ENCODE measurements at regions not wholly inside any gene's neighbourhood (a gene's known extent, or its start where the extent isn't known, plus 50 kb on each side); places are given as distances from the start of the nearest gene placed in this dataset.

DNA sequence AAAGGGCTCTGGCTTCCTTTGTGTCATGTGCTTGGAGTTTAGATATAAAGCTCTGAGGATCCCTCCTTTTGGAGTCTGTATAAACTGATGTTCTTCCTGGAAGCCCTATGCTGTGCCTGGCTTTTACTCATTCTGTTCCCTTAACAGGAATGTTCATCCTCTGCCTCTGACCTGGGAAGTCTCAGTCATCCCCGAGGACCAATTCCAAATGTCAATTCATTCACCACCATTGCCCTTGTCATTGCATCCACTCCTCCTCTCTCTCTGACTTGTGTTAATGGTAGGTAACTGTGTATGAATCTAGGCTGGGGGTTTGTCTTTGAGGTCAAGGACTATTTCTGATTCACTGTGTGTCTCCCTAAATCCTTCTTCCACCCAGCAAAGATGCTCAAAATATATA lies 204.2 kb upstream of the CAMK1G start:
- DNase-seq (ENCODE audit: low spot score), result no peak

DNA sequence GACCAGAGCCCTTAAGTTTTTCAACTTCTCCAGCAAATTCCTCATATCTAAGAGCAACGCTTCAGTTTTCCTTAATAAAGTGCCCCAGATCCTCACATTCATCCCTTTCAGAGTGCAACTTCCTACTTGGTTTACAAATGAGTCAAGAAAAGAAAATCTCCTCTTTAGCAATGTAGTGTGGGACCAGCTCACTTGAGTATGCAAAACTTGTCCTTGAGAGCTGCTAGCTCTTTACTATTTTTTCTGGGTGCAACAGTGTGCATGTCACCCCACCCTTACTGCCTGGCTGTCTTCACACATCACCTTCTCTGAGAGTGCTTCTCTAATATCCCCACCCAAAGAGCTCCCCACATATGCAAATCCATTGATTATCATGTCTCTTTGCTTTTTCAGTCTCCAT lies 203.1 kb upstream of the CAMK1G start:
- no peak for DNase-seq (ENCODE audit: low spot score)

DNA sequence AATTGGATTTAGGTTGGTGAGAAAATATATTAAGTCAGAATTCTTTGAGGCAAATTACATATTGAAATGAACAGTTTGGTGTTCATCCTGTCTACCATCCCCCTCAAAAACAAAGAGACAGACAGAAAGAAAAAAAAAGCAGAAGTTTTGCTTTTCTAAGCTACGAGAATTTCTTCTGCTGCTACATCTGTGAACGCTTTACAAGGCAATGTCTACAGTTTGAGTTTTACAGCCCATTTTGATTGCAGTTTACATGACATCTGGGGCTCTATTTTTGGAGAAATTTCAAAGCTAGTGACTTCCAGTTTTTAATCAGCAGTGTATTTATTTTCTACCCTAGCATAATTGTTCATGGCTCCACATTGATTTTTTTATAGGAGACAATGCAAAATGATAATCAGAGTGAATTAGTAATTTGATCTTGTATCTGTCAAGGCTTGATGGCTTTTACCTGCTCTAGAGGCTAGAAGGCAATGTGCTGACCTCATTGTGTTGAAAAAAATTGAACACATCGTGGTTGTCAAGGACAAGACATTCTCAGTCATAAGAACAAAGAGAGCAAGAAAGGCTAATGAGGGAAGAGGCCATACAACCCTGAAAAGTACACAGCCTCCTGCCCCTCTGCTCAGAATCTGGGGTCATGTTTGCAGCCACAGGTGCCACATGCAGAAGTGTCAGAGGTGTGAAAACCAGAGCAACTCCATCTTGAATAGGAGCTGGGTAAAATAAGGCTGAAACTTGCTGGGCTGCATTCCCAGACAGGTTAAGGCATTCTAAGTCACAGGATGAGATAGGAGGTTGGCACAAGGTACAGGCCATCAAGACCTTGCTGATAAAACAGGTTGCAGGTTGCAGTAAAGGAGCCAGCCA lies 201.0 kb upstream of the CAMK1G start:
- DNase-seq (ENCODE audit: low spot score), result no peak

DNA sequence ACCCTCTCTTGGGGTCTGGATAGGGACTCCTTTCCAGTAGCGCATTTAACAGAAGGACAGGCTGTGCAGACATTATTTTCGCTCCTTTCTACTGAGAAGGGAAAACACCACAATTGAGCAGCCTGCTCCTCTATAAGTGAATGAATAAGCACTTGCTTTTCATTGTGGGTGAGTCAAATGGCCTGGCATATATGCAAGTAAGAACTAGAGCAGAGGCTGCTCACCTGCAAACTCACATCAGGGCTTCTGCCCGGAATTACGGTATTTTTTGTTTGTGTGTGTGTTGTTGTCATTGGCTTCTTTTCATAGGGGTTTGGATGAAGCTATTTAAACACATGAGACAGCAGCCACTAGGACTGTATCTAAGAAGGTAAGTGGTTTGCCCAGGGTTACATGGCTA lies 200.1 kb upstream of the CAMK1G start:
- DNase-seq (ENCODE audit: low spot score), result no peak

DNA sequence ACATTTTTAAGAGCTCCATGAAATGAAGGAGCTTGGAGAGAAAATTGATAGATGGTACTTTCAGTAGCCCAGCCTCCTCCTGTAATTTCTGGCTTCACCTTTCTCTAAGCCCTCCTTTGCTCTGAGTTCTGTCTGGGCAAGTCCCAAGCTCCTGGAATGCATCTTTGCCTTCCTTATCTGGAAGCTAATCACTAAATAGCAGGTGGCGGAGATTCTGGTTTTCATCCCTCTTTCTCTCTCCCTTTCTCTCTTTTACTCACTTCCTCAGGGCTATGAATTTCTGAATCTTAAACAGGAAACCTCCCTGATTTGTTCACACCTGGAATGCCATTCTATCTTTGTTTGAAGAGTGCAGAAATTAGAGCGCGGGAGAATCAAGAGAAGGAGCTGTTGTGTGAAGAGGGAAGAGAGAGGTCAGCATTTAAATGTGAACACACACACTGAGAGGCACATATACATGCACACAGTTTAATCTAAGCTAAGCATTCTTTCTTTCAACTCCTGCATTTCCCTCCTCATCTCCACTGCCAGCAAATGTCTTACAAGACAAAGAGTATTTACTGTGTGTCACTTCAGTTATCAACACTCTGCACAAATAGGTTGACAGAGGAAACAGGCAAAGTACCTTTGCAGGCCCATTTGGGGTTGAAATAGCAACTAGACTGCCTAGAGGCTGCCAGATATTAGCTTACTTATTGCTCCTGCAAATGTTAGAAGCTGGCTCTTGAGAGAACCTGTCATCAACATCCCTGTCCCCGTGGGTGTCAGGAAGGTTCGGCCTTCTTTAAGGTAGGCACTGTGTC lies 199.4 kb upstream of the CAMK1G start:
- no peak for DNase-seq (ENCODE audit: low spot score)

DNA sequence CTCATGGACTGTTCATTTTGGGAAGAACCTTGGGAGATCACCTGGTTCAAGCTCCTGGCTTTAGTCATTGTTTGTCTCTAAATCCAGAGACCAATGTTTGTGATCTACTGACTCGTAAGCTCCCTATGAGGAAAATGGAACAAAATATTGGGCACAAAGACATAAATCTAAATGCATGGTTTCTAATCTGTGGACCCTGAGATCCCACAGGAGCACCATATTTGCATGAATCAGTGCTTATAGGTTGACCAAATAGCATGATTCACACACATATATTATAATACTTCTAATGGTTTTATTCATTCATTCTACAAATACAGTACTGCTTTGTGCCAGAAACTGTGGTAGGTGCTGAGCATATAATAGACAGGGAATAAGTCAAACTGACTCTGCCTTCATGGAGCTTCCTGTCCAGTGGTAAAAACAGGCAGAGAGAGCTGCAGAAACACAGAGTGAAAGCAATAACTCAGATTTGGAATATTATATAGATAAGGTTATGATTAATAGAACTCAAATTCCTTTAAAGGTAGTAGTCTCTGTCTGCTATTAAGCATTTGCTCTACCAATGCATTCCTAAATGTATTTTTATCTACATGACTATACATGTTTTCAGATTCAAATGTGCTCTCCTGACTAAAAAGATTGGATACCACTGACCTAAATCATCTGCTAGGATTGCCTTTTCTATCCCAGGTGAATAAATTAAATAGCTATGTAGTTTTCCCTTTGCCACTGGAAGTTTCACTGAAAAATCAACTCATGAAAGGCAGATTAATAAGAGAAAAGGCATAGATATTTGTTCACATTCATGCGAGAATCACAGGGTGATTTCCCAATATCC lies 198.6 kb upstream of the CAMK1G start:
- no peak for DNase-seq (ENCODE audit: low spot score)

DNA sequence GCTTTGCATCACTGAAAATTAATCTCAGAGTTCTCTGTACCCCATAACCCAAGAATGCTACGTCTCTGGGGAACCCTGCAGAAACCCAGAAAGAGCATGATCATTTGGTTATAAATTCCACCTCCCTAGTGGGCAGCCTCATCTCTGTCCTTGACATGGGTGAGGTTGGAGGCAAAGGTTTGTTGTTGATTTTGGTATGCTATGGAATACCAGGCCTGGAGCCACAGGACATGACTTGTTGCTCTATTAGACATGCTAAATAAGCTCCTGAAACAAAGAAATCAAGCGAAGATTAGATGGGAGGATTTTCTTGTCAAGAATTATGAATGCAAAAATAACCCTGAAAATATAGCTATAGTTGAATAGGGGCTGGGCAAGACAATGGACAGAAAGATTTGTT lies 197.4 kb upstream of the CAMK1G start:
- no peak for DNase-seq (ENCODE audit: low spot score)

DNA sequence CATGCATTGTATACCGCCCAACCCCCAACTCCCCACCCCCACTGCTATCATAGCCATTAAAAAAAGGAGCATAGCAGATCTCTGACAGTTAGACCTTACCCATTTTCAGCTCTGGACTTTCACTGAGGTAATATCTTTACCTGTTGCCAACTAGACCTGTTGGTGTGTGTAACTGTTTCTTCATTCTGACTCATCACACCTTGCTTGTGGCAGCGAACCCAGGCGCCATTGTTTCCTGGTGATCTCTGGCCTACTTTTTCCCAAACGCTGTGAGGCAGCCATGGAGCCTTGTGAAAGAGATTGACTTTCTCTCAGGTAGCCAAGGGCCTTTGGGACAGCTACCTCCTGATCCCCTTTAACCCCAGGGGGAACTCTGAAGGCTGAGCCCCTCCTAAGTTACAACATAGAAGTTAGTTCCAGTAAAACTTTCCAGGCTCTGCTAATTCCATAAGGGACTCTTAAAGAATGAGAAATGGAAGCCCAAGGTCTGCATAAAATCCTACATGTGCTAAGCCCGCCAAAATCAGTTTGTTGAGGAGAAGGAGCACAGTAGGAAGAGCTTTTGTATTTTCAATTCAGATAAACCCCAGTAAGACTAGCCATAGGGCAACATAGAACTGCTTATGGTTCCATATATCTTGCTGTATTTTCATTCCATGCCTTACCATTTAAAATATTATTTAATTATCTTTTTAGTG lies 196.1 kb upstream of the CAMK1G start:
- DNase-seq (ENCODE audit: low spot score), result no peak

DNA sequence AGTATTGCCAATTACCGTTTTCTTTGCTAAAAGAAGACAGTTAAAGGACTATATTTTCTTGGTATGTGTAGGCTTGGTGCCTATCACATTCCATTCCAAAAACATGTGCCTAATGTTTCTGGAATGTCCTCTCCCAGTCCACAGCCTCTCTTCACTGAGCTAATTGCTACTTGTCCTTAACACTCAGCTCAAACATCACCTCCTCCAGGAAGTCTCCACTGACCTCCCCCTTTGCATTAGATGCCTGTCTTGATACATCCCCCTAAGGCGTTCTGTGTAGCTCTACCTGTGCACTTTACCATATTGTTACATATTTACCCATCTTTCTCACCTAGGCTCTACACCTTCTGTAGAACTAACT lies 195.6 kb upstream of the CAMK1G start:
- no peak for DNase-seq (ENCODE audit: low spot score)

DNA sequence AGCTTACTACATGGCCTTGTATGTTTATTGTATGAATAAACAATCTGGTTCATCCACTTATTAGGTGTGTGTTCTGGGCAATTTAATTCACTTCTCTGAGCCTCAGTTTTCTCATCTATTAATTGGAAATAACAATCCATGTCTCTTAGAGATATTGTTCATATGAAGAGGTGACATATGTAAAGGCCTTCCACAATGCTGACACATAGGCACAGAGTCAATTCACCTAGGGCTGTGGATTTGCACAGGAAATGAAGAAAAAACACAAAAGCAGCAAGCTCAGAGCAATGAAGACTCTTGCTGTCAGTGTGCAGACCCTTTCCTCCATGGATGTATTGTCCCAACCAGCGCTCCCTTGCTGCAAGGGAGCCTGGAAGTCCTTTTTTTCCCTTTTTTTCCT lies 195.2 kb upstream of the CAMK1G start:
- no peak for DNase-seq (ENCODE audit: low spot score)

DNA sequence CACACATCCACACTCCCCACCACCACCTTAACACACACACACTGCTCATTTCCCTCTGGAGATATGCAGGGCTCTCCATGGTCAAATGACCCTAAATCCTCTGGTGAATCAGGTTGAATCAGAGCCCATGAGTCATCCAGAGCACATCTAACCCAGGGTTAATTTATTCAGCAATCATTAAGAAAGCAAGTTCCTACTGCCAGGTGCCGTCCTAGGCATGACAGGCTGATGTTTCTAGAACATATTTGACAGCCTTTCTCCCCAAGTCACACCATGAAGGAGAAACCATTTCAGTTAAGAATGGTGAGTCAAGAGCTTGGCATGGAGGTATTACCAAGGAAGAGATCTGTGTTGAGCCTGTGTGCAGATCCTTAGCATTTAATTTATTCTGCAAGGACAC lies 194.3 kb upstream of the CAMK1G start:
- DNase-seq (ENCODE audit: low spot score), result no peak

DNA sequence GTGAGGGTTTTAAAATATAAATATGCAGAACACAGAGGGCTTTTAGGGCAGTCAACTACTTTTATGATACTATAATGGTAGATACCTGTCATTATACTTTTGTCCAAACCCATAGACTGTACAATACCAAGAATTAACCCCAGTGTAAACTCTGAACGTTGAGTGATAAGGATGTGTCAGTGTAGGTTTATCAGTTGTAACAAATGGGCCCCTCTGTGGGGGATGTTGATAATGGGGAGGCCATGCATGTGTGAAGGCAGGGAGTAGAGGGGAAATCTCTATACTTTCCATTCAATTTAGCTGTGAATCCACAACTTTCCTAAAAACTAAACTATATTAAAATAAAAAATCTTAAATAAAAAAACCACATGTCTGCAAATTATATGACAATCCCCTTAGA lies 193.5 kb upstream of the CAMK1G start:
- no peak for DNase-seq (ENCODE audit: low spot score)

DNA sequence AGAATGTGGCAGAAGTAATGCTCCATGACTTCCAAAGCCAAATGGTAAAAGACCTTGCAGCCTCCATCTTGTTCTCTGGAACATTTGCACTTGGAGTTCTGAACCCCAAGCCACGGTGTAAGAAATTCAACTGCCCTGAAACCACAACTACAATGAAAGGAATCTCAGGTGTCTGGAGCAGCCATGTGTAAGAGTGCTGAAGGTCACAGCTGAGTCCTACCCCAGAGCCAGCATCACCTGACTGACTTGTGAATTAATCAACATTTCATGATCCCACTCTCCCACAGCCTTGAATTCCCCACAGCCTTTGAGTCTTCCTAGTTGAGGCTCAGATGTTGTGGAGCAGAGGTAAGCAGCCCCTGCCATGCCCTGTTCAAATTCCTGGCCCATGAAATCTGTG lies 192.8 kb upstream of the CAMK1G start:
- no peak for DNase-seq (ENCODE audit: low spot score)

DNA sequence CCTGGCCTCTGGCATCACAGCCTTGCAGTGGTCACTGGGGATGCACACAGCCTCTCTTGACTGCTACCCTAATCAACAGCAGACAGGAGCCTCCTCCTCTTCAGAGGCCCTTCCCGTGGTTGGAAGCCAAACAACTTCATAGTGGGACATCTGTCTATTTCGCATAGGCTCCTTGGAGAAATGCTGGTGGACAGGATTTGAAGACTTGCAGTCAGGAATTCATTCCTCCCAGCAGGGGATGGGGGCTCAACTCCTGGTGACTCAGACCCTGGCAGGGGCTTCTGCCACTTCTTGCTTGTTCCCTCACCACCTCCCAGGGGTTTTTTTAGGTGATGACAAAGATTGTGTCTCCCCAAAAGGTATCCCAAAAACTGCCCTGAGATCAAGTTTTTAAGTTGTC lies 191.7 kb upstream of the CAMK1G start:
- no peak for DNase-seq (ENCODE audit: low spot score)

DNA sequence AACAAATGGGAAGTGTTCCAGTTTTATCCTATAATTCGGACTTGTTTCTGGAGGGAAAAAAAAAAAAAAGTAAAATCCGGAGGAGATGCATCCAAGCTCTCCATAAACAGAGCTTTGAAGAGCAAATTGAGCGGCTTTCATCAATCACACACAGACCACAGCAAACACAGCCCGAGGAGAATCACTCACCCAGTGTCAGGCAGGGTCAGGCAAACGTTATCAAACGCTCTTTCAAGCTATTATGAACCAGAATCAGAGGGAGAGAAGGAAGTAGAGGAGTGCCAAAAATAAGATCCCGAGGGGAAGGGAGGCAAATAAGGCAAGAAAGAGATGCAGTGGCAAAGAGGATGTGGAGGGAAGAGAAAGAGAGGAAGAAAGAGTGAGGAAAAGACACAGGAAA lies 188.3 kb upstream of the CAMK1G start:
- no peak for DNase-seq (ENCODE audit: low spot score)

DNA sequence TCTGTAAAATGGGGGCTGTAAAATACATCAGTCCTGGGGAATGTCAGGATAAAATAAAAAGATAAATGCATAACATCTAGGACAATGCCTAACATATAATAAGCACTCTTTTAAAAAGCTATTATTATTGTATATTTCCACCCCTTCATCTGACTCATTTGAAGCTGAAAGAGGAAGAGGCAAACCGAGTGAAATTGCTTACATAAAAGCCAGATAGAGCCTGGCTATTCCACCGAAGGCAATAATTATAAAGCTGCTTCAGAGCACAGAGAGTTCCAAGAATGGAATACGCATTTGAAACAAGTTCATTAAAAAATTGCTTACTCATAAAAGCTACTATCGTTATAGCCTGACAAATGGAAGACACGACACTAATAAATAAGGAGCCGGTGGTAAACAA lies 186.1 kb upstream of the CAMK1G start:
- DNase-seq (ENCODE audit: low spot score), result no peak

DNA sequence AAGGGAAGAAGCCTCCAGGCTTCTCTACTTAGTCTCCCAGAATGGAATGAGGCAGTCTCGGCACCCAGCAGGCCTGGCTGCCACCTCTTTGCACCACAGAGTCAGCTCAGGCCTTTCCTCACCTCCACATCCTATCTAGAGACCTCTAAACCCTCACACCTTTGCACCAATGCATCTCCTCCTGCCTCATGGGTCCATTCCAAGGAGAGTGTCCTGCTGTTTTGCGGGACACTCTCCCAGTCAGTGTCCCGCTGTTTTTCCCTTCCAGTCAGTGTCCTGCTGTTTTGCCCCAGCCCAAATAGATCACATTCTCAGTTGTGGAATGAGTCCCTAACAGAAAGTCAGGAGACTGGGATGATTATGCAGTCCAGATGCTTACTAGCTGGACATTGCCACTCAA lies 185.6 kb upstream of the CAMK1G start:
- DNase-seq (ENCODE audit: low spot score), result no peak

DNA sequence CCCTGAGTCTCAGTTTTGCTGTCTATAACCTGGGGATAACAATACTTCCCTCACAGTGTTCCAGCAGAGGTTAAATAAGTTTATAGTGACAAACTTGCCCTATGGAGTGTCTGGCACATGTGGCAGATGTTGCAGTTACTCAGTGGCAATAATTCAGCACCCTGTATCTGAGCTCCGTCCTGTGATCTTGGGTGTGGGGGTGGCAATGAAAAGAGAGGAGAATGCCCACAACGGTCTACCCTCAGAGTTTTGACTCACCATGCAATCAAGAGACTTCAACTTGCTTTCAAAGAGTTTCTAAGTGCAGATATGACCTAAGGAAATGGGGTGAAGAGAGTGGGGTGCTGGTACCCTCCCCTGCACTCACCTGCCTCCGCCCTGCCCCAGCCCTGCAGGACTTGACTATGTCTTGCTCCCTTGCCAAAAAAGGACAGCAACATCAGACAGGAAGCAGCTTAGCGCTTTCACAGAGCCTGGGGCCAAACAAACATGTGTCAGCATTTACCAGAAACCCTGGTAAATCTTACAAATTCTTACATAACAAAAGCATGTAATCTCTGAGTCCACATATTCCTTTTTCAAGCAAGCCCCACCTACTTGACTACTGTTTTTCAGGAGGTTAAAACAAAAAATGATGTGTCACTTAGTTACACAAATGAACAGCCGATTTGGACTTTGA lies 185.1 kb upstream of the CAMK1G start:
- no peak for DNase-seq (ENCODE audit: low spot score)

DNA sequence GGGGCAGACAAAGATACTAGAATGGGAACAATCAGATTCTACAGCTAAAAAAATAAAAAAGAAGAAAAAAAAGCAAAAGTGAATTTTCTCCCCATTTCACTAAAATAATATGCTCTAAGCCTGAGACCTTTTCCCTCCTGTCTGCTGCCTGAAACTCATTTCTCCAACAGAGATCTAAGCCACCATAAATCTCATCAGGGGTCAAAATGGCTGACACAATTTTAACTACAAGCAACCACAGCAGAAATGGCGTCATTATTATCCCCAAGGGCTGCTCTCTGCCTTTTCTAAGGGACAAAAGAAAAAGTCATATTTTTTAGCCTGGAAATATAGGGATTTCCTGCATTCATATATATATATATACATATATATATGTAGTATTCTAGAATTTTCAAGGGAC lies 183.7 kb upstream of the CAMK1G start:
- no peak for DNase-seq (ENCODE audit: low spot score)

DNA sequence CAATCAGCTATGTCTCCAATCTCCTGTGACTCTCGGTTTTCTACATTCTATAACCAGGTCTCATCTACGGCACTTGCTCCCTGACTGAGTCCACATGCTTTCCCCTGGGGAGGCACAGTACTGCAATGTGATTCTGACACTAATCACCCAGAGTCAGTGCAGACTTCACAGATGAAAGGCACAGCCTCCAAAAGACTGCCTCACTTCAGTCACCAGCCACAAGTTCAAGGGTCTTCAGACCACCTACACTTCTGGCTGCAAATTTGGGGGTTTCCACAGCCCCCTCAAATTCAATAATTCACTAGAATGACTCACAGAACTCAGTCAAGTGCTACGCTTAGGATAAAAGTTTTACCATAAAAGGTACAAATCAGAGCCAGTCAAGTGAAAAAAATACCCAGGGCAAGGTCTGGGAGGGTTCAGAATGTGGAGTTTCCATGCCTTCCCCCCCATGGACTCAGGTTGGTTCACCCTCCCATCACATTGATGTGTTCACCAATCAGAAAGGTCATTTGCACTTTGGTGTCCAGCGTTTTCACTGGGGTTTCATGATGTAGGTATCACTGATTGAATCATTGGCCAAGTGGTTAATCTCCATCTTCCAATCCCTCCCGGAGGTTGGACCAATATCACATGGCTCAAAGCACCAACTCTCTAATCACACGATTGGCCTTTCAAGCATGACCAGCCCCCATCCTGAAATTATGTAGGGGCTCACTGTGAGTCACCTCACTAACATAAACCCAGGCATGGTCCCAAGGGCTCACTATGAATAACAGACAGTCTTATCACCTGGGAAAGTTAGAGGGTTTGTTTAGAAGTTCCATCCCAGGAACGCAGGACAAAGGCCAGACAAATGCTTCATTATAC lies 182.9 kb upstream of the CAMK1G start:
- DNase-seq (ENCODE audit: low spot score), result no peak

DNA sequence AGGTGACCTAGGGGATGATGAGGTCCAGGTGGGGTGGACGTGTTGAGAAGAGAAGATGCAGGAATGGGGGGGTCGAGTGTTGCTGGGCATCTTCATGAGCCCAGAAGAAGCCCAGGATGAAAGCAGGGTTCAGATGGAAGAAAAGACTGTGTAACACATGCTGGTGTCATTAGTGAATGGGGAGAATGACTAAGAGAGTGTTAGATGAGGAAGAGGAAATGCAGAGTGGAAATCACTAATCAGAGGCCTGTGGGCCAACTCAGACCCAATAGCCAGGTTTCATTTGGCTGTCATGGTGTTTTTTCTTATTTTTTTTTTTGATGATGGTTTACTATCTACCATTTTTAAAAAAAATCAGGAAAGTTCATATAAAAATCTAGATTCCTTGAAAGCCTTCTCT lies 180.8 kb upstream of the CAMK1G start:
- DNase-seq (ENCODE audit: low spot score), result no peak
